Fibroblast of pulmonary artery (primary cell): ENCODE measurements at regions not wholly inside any gene's neighbourhood (a gene's known extent, or its start where the extent isn't known, plus 50 kb on each side); places are given as distances from the start of the nearest gene placed in this dataset.

ENCODE experiments used
- DNase-seq: peaks from one replicate; pipeline ENCODE4 v3.0.0-alpha.2; 2010; ENCODE audit warnings: low read depth
- H3K4me3 ChIP-seq: replicated peaks from 2 replicates; pipeline ENCODE4 v1.5.1; 2011; ENCODE audit warnings: low read depth, mild to moderate bottlenecking, control low read depth, low read length, moderate library complexity
- CTCF ChIP-seq: IDR thresholded peaks from 2 replicates; pipeline ENCODE4 v1.5.1; 2011; ENCODE audit warnings: mild to moderate bottlenecking, control low read depth, low read length, inconsistent platforms; ENCODE audit errors: missing control alignments

- no peak overlapping the region for H3K4me3 ChIP-seq
- DNase-seq, result no peak
- no peak for TF ChIP-seq CTCF
These were observed 236.3 kb downstream of the NSG2 start for GRCh38 chr5:174281855-174282254.

DNA sequence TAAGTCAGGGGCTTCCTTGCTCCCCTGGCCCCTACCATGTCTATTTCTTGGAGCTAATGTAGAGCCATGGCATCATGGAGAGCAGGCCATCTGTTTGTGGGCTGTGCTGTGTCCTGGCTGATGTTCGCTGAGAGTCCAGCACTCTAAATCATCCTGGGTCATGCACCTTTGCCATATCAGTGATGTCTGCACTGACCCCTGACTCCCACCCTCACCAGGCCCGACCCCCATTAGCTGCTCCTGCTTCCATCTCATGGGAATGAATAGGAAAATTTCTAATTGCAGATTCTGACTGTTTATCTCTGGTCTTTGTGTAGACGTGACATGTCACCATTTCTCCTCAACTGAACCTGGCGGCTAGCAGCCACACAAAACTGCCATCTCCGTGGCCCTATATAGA, 236.9 kb downstream of the NSG2 start:
- DNase-seq, result no peak
- TF ChIP-seq CTCF, result no peak
- no peak overlapping the region for H3K4me3 ChIP-seq

DNA sequence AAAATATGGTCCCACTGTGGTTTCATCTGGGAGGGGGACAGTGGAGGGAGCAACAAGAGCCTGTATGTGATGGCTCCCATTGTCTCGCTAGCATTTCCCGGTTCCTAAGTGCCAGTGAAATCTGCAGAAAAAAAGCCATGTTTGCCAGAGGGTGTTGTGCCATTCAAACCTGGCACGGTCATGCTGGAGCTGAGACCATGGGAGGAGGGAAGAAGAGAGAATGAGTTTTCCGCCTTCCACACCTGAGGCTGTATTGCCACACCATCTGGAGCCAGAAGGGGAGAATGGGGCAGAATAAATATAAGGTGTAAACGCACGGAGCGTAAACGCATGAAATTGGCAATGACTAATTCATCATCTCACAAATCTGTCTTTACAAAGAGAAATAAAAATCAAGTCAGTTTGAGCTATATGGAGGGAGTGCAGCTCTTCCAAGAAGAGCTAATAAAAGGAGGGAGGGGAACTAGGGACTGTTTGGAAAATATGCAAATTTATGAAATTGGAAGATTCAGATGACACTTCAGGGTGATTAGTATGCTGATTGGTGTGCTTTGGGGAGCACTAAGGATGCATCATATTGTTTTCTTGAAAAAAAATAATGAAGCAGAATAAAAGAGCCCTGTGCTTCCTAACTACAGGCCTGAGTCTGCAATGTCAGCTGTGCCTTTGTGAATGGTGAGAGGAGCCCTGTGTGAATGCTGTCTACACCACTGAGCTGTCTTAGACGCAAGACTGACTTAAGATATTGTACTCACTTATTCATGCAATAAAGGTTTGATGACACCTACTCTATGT, 237.9 kb downstream of the NSG2 start:
- no peak for DNase-seq
- TF ChIP-seq CTCF, result no peak
- no peak overlapping the region for H3K4me3 ChIP-seq

GRCh38 chr5:174284873-174285272, 239.4 kb downstream of the NSG2 start:
- DNase-seq, result no peak
- TF ChIP-seq CTCF, result no peak

DNA sequence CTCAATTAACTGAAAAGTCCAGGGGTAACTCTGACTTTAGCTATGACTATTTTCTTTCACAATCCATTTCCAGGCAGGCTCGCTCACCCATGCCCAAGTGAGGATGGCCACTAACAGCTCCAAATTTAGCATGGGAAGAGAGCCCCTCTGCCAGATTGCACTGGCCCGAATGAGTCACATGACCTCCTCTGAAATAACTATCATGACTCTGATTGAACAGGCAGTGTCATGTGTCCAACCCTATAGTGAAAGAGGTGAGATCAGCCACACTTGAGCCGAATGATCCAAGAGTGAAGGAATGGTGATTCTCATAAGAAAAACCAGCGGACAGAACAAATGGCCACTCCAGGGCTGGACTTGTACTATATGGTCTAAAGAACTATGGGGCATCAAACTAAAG, 242.3 kb downstream of the NSG2 start:
- DNase-seq, result no peak
- H3K4me3 ChIP-seq, result no peak overlapping the region
- no peak for TF ChIP-seq CTCF

More at GRCh38 chr5:174284873-174285272, 239.4 kb downstream of the NSG2 start:
- no peak overlapping the region for H3K4me3 ChIP-seq

- no peak overlapping the region for H3K4me3 ChIP-seq
- TF ChIP-seq CTCF, result no peak
- no peak for DNase-seq
These were observed 242.9 kb downstream of the NSG2 start for GRCh38 chr5:174288439-174288838.

- no peak overlapping the region for H3K4me3 ChIP-seq
- TF ChIP-seq CTCF, result no peak
- no peak for DNase-seq
These were observed 245.7 kb downstream of the NSG2 start for GRCh38 chr5:174291162-174291561.
